ENCODE measurements at regions not wholly inside any gene's neighbourhood (a gene's known extent, or its start where the extent isn't known, plus 50 kb on each side); places are given as distances from the start of the nearest gene placed in this dataset.

- DNase-seq (ENCODE audit: low spot score): no peak
- Mint-ChIP-seq H3K36me3 (ENCODE audit: low read depth) (no peaks in the 10 kb centered on the region), H3K27me3 (ENCODE audit: insufficient read depth) (no peaks in the 10 kb centered on the region), H3K9me3 (no peaks in the 10 kb centered on the region), H3K4me1 (ENCODE audit: low read depth) (peaks cover 22% of the 10 kb centered on the region), H3K27ac (no peak overlapping the region), H3K4me3 (no peak overlapping the region)
- intact Hi-C loops (cut with micrococcal nuclease): loop anchor here (10.0 kb wide), 1 partner anchor 453 kb away; no protein-coding TSS in a partner anchor
Measured at GRCh38 chrX:39811376-39811775, 286.4 kb downstream of the BCOR start.

GRCh38 chrX:39813631-39814277 is 284.0 kb downstream of the BCOR start:
- Mint-ChIP-seq H3K27ac (no peak overlapping the region), H3K9me3 (no peaks in the 10 kb centered on the region), H3K4me3 (no peak overlapping the region), H3K36me3 (ENCODE audit: low read depth) (no peaks in the 10 kb centered on the region), H3K27me3 (ENCODE audit: insufficient read depth) (no peaks in the 10 kb centered on the region), H3K4me1 (ENCODE audit: low read depth) (peaks cover 42% of the 10 kb centered on the region)
- intact Hi-C loops (cut with micrococcal nuclease): loop anchor here (1.0 to 10.0 kb wide), 5 partner anchors 39 to 451 kb away; no protein-coding TSS in a partner anchor
- DNase-seq (ENCODE audit: low spot score): no peak

GRCh38 chrX:39814391-39814790 is 283.4 kb downstream of the BCOR start:
- Mint-ChIP-seq H3K4me3 (no peak overlapping the region), H3K9me3 (no peaks in the 10 kb centered on the region), H3K27me3 (ENCODE audit: insufficient read depth) (no peaks in the 10 kb centered on the region), H3K36me3 (ENCODE audit: low read depth) (no peaks in the 10 kb centered on the region), H3K27ac (no peak overlapping the region), H3K4me1 (ENCODE audit: low read depth) (peaks cover 42% of the 10 kb centered on the region)
- DNase-seq (ENCODE audit: low spot score): peak; percentile 8
- intact Hi-C loops (cut with micrococcal nuclease): loop anchor here (1.0 to 10.0 kb wide), 5 partner anchors 40 to 450 kb away; no protein-coding TSS in a partner anchor

GRCh38 chrX:39815631-39816030 is 282.1 kb downstream of the BCOR start:
- no peaks in the 10 kb centered on the region for H3K27me3 Mint-ChIP-seq (ENCODE audit: insufficient read depth)
- H3K4me3 Mint-ChIP-seq: no peak overlapping the region
- H3K36me3 Mint-ChIP-seq (ENCODE audit: low read depth): no peaks in the 10 kb centered on the region
- intact Hi-C loops (cut with micrococcal nuclease): loop anchor here (2.0 to 10.0 kb wide), 7 partner anchors 41 to 449 kb away; no protein-coding TSS in a partner anchor
- peak overlapping the region; percentile 48 for H3K27ac Mint-ChIP-seq
- H3K4me1 Mint-ChIP-seq (ENCODE audit: low read depth): peaks cover 42% of the 10 kb centered on the region
- no peaks in the 10 kb centered on the region for H3K9me3 Mint-ChIP-seq
- DNase-seq (ENCODE audit: low spot score): no peak

- Mint-ChIP-seq H3K27me3 (ENCODE audit: insufficient read depth) (no peaks in the 10 kb centered on the region), H3K4me3 (peak overlapping the region; percentile 42), H3K27ac (peak overlapping the region; percentile 81), H3K36me3 (ENCODE audit: low read depth) (no peaks in the 10 kb centered on the region), H3K4me1 (ENCODE audit: low read depth) (peaks cover 42% of the 10 kb centered on the region), H3K9me3 (no peaks in the 10 kb centered on the region)
- DNase-seq (ENCODE audit: low spot score): no peak
- intact Hi-C loops (cut with micrococcal nuclease): loop anchor here (1.0 to 10.0 kb wide), 6 partner anchors 38 to 448 kb away; no protein-coding TSS in a partner anchor
Measured at GRCh38 chrX:39816871-39817731, 280.7 kb downstream of the BCOR start.

- Mint-ChIP-seq H3K4me3 (no peak overlapping the region), H3K4me1 (ENCODE audit: low read depth) (peaks cover 42% of the 10 kb centered on the region), H3K27ac (no peak overlapping the region), H3K36me3 (ENCODE audit: low read depth) (no peaks in the 10 kb centered on the region), H3K27me3 (ENCODE audit: insufficient read depth) (no peaks in the 10 kb centered on the region), H3K9me3 (no peaks in the 10 kb centered on the region)
- intact Hi-C loops (cut with micrococcal nuclease): loop anchor here (1.0 to 10.0 kb wide), 6 partner anchors 37 to 447 kb away; no protein-coding TSS in a partner anchor
- no peak for DNase-seq (ENCODE audit: low spot score)
Measured at GRCh38 chrX:39817754-39818470, 279.8 kb downstream of the BCOR start.

- intact Hi-C loops (cut with micrococcal nuclease): loop anchor here (5.0 to 10.0 kb wide), 3 partner anchors 54 to 446 kb away; no protein-coding TSS in a partner anchor
- no peak for DNase-seq (ENCODE audit: low spot score)
- H3K4me3 Mint-ChIP-seq: no peak overlapping the region
- H3K27me3 Mint-ChIP-seq (ENCODE audit: insufficient read depth): peaks cover 1% of the 10 kb centered on the region
- peaks cover 46% of the 10 kb centered on the region for H3K4me1 Mint-ChIP-seq (ENCODE audit: low read depth)
- peaks cover 3% of the 10 kb centered on the region for H3K36me3 Mint-ChIP-seq (ENCODE audit: low read depth)
- H3K9me3 Mint-ChIP-seq: peaks cover 7% of the 10 kb centered on the region
- no peak overlapping the region for H3K27ac Mint-ChIP-seq
Measured at GRCh38 chrX:39818750-39819149, 279.0 kb downstream of the BCOR start.

- DNase-seq (ENCODE audit: low spot score): no peak
- peaks cover 2% of the 10 kb centered on the region for H3K27me3 Mint-ChIP-seq (ENCODE audit: insufficient read depth)
- H3K4me1 Mint-ChIP-seq (ENCODE audit: low read depth): peaks cover 41% of the 10 kb centered on the region
- peaks cover 9% of the 10 kb centered on the region for H3K36me3 Mint-ChIP-seq (ENCODE audit: low read depth)
- H3K9me3 Mint-ChIP-seq: peaks cover 9% of the 10 kb centered on the region
- intact Hi-C loops (cut with micrococcal nuclease): loop anchor here (5.0 to 10.0 kb wide), 3 partner anchors 52 to 445 kb away; no protein-coding TSS in a partner anchor
- peak overlapping the region; percentile 68 for H3K4me3 Mint-ChIP-seq
- H3K27ac Mint-ChIP-seq: no peak overlapping the region
Measured at GRCh38 chrX:39819921-39820849, 277.6 kb downstream of the BCOR start.

GRCh38 chrX:39820938-39821708 is 276.6 kb downstream of the BCOR start:
- Mint-ChIP-seq H3K9me3 (peaks cover 9% of the 10 kb centered on the region), H3K4me1 (ENCODE audit: low read depth) (peaks cover 31% of the 10 kb centered on the region), H3K4me3 (no peak overlapping the region), H3K27ac (no peak overlapping the region), H3K27me3 (ENCODE audit: insufficient read depth) (peaks cover 2% of the 10 kb centered on the region), H3K36me3 (ENCODE audit: low read depth) (peaks cover 10% of the 10 kb centered on the region)
- no peak for DNase-seq (ENCODE audit: low spot score)
- intact Hi-C loops (cut with micrococcal nuclease): no loop called here

GRCh38 chrX:39821709-39822095 is 276.1 kb downstream of the BCOR start:
- Mint-ChIP-seq H3K27me3 (ENCODE audit: insufficient read depth) (peaks cover 2% of the 10 kb centered on the region), H3K4me1 (ENCODE audit: low read depth) (peaks cover 27% of the 10 kb centered on the region), H3K9me3 (peaks cover 9% of the 10 kb centered on the region), H3K4me3 (no peak overlapping the region), H3K27ac (no peak overlapping the region), H3K36me3 (ENCODE audit: low read depth) (peaks cover 10% of the 10 kb centered on the region)
- no peak for DNase-seq (ENCODE audit: low spot score)
- intact Hi-C loops (cut with micrococcal nuclease): no loop called here

- intact Hi-C loops (cut with micrococcal nuclease): no loop called here
- no peak for DNase-seq (ENCODE audit: low spot score)
- peak overlapping the region; percentile 26 for H3K4me3 Mint-ChIP-seq
Measured at GRCh38 chrX:39822133-39822748, 275.5 kb downstream of the BCOR start.

More at GRCh38 chrX:39822133-39822748, 275.5 kb downstream of the BCOR start:
- peaks cover 21% of the 10 kb centered on the region for H3K4me1 Mint-ChIP-seq (ENCODE audit: low read depth)
- peaks cover 10% of the 10 kb centered on the region for H3K36me3 Mint-ChIP-seq (ENCODE audit: low read depth)
- H3K27me3 Mint-ChIP-seq (ENCODE audit: insufficient read depth): peaks cover 2% of the 10 kb centered on the region
- H3K9me3 Mint-ChIP-seq: peaks cover 9% of the 10 kb centered on the region
- no peak overlapping the region for H3K27ac Mint-ChIP-seq
